Colonic mucosa (tissue), 4 donors: ENCODE measurements at regions not wholly inside any gene's neighbourhood (a gene's known extent, or its start where the extent isn't known, plus 50 kb on each side); places are given as distances from the start of the nearest gene placed in this dataset.

ENCODE experiments used
- DNase-seq: peaks from one replicate; pipeline ENCODE4 v3.0.0-alpha.2; 2020
- H3K27ac ChIP-seq: fragments of 200-600 bp; one replicate; pipeline ENCODE4 v1.8.0; 2021
- H3K27me3 ChIP-seq: fragments of 200-600 bp; one replicate; pipeline ENCODE4 v1.8.0; 2021
- H3K36me3 ChIP-seq: fragments of 200-600 bp; one replicate; pipeline ENCODE4 v1.8.0; 2021
- H3K4me1 ChIP-seq: fragments of 200-600 bp; one replicate; pipeline ENCODE4 v1.8.0; 2021; ENCODE audit warnings: mild to moderate bottlenecking
- H3K4me3 ChIP-seq: fragments of 200-600 bp; one replicate; pipeline ENCODE4 v1.8.0; 2021
- H3K9ac ChIP-seq, 2 donors: one replicate each; pipeline ENCODE4 v1.7.0; 2013; ENCODE audit warnings: control low read depth in 2 of 2, low read depth in 2 of 2, low read length in 2 of 2
- H3K9me3 ChIP-seq: fragments of 200-600 bp; one replicate; pipeline ENCODE4 v1.8.0; 2021
- intact Hi-C: fragments of 100-400 bp; cut with DNase I; formaldehyde crosslinking; loops from one replicate; pipeline ENCODE4 v1.14.1; 2022
- TF ChIP-seq, protein P1 (sequence below): fragments of 200-600 bp; IDR thresholded peaks from one replicate; pipeline ENCODE4 v1.8.0; 2022; ENCODE audit warnings: antibody characterized with exemption, mild to moderate bottlenecking
- donor health status: healthy.
- donor health status: DM: no; HTN: no; CAD: no.
- donor health status: DM: no; HTN: no; CAD: no.

DNA sequence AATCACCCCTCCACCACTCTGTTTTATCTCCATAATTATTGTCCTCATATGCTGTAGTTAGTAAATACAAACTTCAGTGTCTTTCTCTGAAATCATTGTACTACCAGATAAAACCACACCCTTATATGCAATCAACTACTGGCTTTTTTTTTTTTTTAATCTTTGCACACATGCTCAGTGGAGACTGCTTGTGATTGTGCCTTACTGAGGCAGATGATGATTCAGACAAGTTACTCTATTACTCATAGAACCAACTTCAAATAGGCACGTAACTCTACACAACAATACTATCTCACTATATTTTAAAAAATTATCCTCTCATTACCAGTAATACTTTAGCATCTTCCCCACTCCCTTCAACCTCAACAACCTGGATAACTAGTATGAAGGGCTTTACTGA is 1278.4 kb upstream of the PIK3C3 start:
- no peaks in the 10 kb centered on the region for H3K27me3 ChIP-seq
- no peak overlapping the region for H3K4me3 ChIP-seq
- TF ChIP-seq, protein P1, sequence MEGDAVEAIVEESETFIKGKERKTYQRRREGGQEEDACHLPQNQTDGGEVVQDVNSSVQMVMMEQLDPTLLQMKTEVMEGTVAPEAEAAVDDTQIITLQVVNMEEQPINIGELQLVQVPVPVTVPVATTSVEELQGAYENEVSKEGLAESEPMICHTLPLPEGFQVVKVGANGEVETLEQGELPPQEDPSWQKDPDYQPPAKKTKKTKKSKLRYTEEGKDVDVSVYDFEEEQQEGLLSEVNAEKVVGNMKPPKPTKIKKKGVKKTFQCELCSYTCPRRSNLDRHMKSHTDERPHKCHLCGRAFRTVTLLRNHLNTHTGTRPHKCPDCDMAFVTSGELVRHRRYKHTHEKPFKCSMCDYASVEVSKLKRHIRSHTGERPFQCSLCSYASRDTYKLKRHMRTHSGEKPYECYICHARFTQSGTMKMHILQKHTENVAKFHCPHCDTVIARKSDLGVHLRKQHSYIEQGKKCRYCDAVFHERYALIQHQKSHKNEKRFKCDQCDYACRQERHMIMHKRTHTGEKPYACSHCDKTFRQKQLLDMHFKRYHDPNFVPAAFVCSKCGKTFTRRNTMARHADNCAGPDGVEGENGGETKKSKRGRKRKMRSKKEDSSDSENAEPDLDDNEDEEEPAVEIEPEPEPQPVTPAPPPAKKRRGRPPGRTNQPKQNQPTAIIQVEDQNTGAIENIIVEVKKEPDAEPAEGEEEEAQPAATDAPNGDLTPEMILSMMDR: no peak
- H3K27ac ChIP-seq: no peak overlapping the region
- no peak overlapping the region for H3K9ac ChIP-seq
- no peaks in the 10 kb centered on the region for H3K4me1 ChIP-seq
- no peaks in the 10 kb centered on the region for H3K9me3 ChIP-seq
- no peaks in the 10 kb centered on the region for H3K36me3 ChIP-seq
- intact Hi-C loops: no loop called here
- no peak for DNase-seq

DNA sequence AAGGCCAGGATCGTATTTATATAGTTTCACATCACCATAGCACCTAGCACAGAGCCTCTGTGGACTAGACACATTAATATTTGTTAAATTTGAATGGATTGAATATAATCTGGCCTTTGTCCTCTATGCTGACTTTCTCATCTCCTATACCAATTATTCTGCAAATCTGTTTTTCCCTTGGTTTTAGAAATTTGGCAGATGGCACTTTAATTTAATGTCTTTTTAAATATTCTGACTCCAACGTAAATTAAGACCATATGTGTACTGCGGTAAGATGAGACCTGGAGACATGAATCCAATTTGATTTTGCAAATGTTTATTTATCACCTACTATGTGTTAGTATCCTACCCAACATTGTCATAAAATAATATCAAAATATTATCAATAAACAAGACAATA is 1281.9 kb upstream of the PIK3C3 start:
- H3K9me3 ChIP-seq: no peaks in the 10 kb centered on the region
- H3K36me3 ChIP-seq: no peaks in the 10 kb centered on the region
- no peaks in the 10 kb centered on the region for H3K4me1 ChIP-seq
- no peak for DNase-seq
- no peak overlapping the region for H3K27ac ChIP-seq
- no peaks in the 10 kb centered on the region for H3K27me3 ChIP-seq
- H3K4me3 ChIP-seq: no peak overlapping the region
- intact Hi-C loops: no loop called here
- TF ChIP-seq, protein P1: no peak
- H3K9ac ChIP-seq: no peak overlapping the region

DNA sequence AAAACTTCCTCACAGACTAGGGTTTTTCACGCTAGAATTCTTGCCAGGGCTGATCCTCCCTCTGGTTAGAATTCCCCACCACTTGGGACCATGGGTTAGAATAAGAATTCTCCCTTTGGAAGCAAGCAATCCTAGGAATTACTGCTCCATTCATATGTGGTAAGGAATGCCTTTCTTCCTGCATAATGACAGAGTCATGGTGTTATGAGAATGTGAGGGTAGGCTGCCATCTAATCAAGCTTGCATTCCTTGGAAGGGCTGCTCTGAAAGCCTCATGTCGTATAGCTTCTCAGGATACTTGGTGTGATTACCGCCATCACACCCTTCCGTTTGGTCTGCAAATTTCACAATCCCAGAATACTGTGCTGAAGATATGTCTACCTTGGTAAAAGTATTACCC is 1282.4 kb upstream of the PIK3C3 start:
- TF ChIP-seq, protein P1: no peak
- H3K9me3 ChIP-seq: no peaks in the 10 kb centered on the region
- no peaks in the 10 kb centered on the region for H3K27me3 ChIP-seq
- no peaks in the 10 kb centered on the region for H3K4me1 ChIP-seq
- intact Hi-C loops: no loop called here
- H3K27ac ChIP-seq: no peak overlapping the region
- no peaks in the 10 kb centered on the region for H3K36me3 ChIP-seq
- no peak for DNase-seq
- no peak overlapping the region for H3K9ac ChIP-seq
- no peak overlapping the region for H3K4me3 ChIP-seq

DNA sequence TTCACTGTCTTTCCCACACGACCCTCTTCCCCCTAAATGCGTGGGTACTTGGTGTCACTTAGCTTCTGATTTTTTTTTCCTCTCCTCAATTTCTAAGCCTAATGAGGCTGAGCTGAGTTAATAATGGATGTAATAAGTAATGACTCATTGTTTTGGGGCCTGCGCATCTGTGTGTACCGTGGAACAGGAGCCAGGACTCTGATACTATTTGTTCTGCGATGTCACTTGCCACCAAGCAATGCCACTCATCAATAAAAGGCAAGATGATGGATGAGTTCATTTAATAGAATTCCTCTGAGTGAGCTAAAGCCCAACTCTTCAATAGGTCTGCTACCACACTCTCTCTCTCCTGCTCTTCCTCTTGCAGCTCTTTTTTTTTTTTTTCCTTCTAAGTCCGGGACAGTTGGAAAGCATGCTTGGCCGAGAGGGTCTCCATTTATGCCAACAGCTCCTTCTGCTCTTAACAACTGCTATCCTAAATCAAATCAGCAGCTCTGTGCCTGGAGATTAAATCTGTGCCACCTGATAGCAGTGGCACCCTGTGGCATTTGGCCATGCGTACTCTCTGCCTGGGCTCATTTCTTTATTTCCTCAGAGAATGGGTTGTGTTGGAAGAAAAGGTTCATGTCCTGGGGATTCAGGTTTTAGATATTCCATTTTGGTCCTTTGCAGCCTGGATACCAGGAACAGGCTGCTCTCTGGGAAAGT is 1284.2 kb upstream of the PIK3C3 start:
- DNase-seq: no peak
- H3K27ac ChIP-seq: no peak overlapping the region
- H3K27me3 ChIP-seq: no peaks in the 10 kb centered on the region
- intact Hi-C loops: no loop called here
- no peak overlapping the region for H3K4me3 ChIP-seq
- no peaks in the 10 kb centered on the region for H3K4me1 ChIP-seq
- TF ChIP-seq, protein P1: no peak
- no peaks in the 10 kb centered on the region for H3K36me3 ChIP-seq
- no peak overlapping the region for H3K9ac ChIP-seq
- H3K9me3 ChIP-seq: no peaks in the 10 kb centered on the region

GRCh38 chr18:40662898-40663437 is 1292.1 kb upstream of the PIK3C3 start:
- no peaks in the 10 kb centered on the region for H3K4me1 ChIP-seq
- TF ChIP-seq, protein P1: no peak
- H3K27me3 ChIP-seq: no peaks in the 10 kb centered on the region
- H3K9me3 ChIP-seq: no peaks in the 10 kb centered on the region
- no peak overlapping the region for H3K27ac ChIP-seq
- intact Hi-C loops: no loop called here
- H3K9ac ChIP-seq: no peak overlapping the region
- no peaks in the 10 kb centered on the region for H3K36me3 ChIP-seq
- DNase-seq: no peak
- H3K4me3 ChIP-seq: no peak overlapping the region
